ENCODE measurements at regions not wholly inside any gene's neighbourhood (a gene's known extent, or its start where the extent isn't known, plus 50 kb on each side); places are given as distances from the start of the nearest gene placed in this dataset.

- no peak overlapping the region for H3K4me3 ChIP-seq
- no peak overlapping the region for H3K27ac ChIP-seq
- no peaks in the 10 kb centered on the region for H3K4me1 ChIP-seq
- H3K36me3 ChIP-seq: no peaks in the 10 kb centered on the region
- ATAC-seq (no peak), DNase-seq (no peak)
- 66 to 69% methylated on average over 1 of the region's 1 CpG for WGBS, 2 donors
- TF ChIP-seq CTCF (IDR thresholded peaks at IDR 0.05): no peak
- H3K9me3 ChIP-seq: peaks cover 0 to 3% (median 0%) of the 10 kb centered on the region in 11 donors
- H3K27me3 ChIP-seq: no peaks in the 10 kb centered on the region
- intact Hi-C loops (cut with DNase I): no loop called here
Observed at GRCh38 chr5:67686746-67687145, 490.1 kb upstream of the CD180 start.

GRCh38 chr5:67681703-67682102 lies 485.1 kb upstream of the CD180 start:
- DNase-seq (no peak), ATAC-seq (no peak)
- no peaks in the 10 kb centered on the region for H3K36me3 ChIP-seq
- TF ChIP-seq CTCF (IDR thresholded peaks at IDR 0.05): no peak
- WGBS, 2 donors: 90 to 95% methylated on average over 2 of the region's 2 CpGs
- H3K4me1 ChIP-seq: peaks cover 0 to 10% (median 0%) of the 10 kb centered on the region in 9 donors
- no peaks in the 10 kb centered on the region for H3K27me3 ChIP-seq
- no peak overlapping the region for H3K4me3 ChIP-seq
- no peaks in the 10 kb centered on the region for H3K9me3 ChIP-seq
- intact Hi-C loops (cut with DNase I): no loop called here
- no peak overlapping the region for H3K27ac ChIP-seq

- Histone ChIP-seq H3K36me3 (no peaks in the 10 kb centered on the region), H3K27ac (no peak overlapping the region), H3K4me1 (peaks cover 0 to 10% (median 0%) of the 10 kb centered on the region in 9 donors), H3K27me3 (no peaks in the 10 kb centered on the region), H3K9me3 (no peaks in the 10 kb centered on the region), H3K4me3 (no peak overlapping the region)
- DNase-seq (no peak), ATAC-seq (peak in 1 of 8 donors; percentile 68)
- intact Hi-C loops (cut with DNase I): no loop called here
- no peak for TF ChIP-seq CTCF (IDR thresholded peaks at IDR 0.05)
Observed at GRCh38 chr5:67680099-67680498, 483.5 kb upstream of the CD180 start.

- Histone ChIP-seq H3K27ac (no peak overlapping the region), H3K4me3 (no peak overlapping the region), H3K36me3 (no peaks in the 10 kb centered on the region), H3K27me3 (no peaks in the 10 kb centered on the region), H3K4me1 (peaks cover 0 to 10% (median 0%) of the 10 kb centered on the region in 9 donors), H3K9me3 (no peaks in the 10 kb centered on the region)
- WGBS, 2 donors: 87 to 90% methylated on average over 7 of the region's 7 CpGs
- intact Hi-C loops (cut with DNase I): no loop called here
- TF ChIP-seq CTCF (IDR thresholded peaks at IDR 0.05): no peak
- no peak for ATAC-seq
- no peak for DNase-seq
Observed at GRCh38 chr5:67679184-67679841, 482.7 kb upstream of the CD180 start.

Data from heart right ventricle (tissue), 16 donors.